Suprapubic skin (tissue), 4 donors: ENCODE measurements at regions not wholly inside any gene's neighbourhood (a gene's known extent, or its start where the extent isn't known, plus 50 kb on each side); places are given as distances from the start of the nearest gene placed in this dataset.

Experiments used
- DNase-seq, 2 donors: peaks; one replicate each; pipeline ENCODE4 v3.0.0-alpha.2; 2019; ENCODE audit warnings: low spot score in 2 of 2
- H3K27ac ChIP-seq: fragments of 200-600 bp; sonication (generic); one replicate; pipeline ENCODE4 v1.5.1; 2019
- H3K27me3 ChIP-seq: fragments of 200-600 bp; sonication (generic); one replicate; pipeline ENCODE4 v1.5.1; 2019
- H3K36me3 ChIP-seq: fragments of 200-600 bp; sonication (generic); one replicate; pipeline ENCODE4 v1.5.1; 2019
- H3K4me1 ChIP-seq: fragments of 200-600 bp; sonication (generic); one replicate; pipeline ENCODE4 v1.5.1; 2019
- H3K4me3 ChIP-seq: fragments of 200-600 bp; sonication (generic); one replicate; pipeline ENCODE4 v1.5.1; 2019; ENCODE audit warnings: mild to moderate bottlenecking
- H3K9me3 ChIP-seq: fragments of 200-600 bp; sonication (generic); one replicate; pipeline ENCODE4 v1.5.1; 2019
- CTCF ChIP-seq, 2 donors: fragments of 200-600 bp in 1 of 2; fragments of 450-650 bp in 1 of 2; sonication (generic) in 1 of 2; IDR thresholded peaks; one replicate each; pipeline ENCODE4 v1.5.1; 2016 to 2019; ENCODE audit warnings: antibody characterized with exemption in 2 of 2, mild to moderate bottlenecking in 1 of 2, moderate library complexity in 1 of 2
- EP300 ChIP-seq: sonication (generic); formaldehyde crosslinking; IDR thresholded peaks from one replicate; pipeline ENCODE4 v1.6.1; 2017; ENCODE audit warnings: antibody characterized with exemption
- POLR2A ChIP-seq, 2 donors: fragments of 450-650 bp; IDR thresholded peaks; one replicate each; pipeline ENCODE4 v1.6.1; 2017; ENCODE audit warnings: antibody characterized with exemption in 2 of 2, mild to moderate bottlenecking in 2 of 2, moderate library complexity in 2 of 2
- POLR2AphosphoS5 ChIP-seq, 3 donors: sonication (generic); formaldehyde crosslinking; IDR thresholded peaks; one replicate each; pipeline ENCODE4 v1.6.1; 2017; ENCODE audit warnings: antibody characterized with exemption in 3 of 3
- WGBS: methylation state at CpG from one replicate; pipeline ENCODE4 v1.1.5; 2018; 5-methylcytosine and 5-hydroxymethylcytosine counted together

- H3K27me3 ChIP-seq, result no peaks in the 10 kb centered on the region
- no peak overlapping the region for H3K4me3 ChIP-seq
- H3K36me3 ChIP-seq, result no peaks in the 10 kb centered on the region
- TF ChIP-seq CTCF (IDR thresholded peaks at IDR 0.05), result no peak
- TF ChIP-seq POLR2A (IDR thresholded peaks at IDR 0.05), result no peak
- no peak for TF ChIP-seq POLR2AphosphoS5 (IDR thresholded peaks at IDR 0.05)
- H3K4me1 ChIP-seq, result no peaks in the 10 kb centered on the region
- 79% methylated on average over 4 of the region's 4 CpGs for WGBS
- no peak for DNase-seq
- H3K9me3 ChIP-seq, result no peaks in the 10 kb centered on the region
- no peak overlapping the region for H3K27ac ChIP-seq
Measured at GRCh38 chr5:164360589-164360988, 855.2 kb downstream of the MAT2B start.

GRCh38 chr5:164361986-164362385, 856.6 kb downstream of the MAT2B start:
- DNase-seq, result no peak
- Histone ChIP-seq H3K4me1 (no peaks in the 10 kb centered on the region), H3K4me3 (no peak overlapping the region), H3K27me3 (no peaks in the 10 kb centered on the region), H3K9me3 (no peaks in the 10 kb centered on the region), H3K36me3 (no peaks in the 10 kb centered on the region), H3K27ac (no peak overlapping the region)
- TF ChIP-seq EP300 (no peak), CTCF (IDR thresholded peaks at IDR 0.05) (no peak), POLR2AphosphoS5 (IDR thresholded peaks at IDR 0.05) (no peak), POLR2A (IDR thresholded peaks at IDR 0.05) (no peak)
- WGBS, result 49% methylated on average over 5 of the region's 5 CpGs

- Histone ChIP-seq H3K4me3 (no peak overlapping the region), H3K9me3 (no peaks in the 10 kb centered on the region), H3K27me3 (no peaks in the 10 kb centered on the region), H3K27ac (no peak overlapping the region), H3K4me1 (no peaks in the 10 kb centered on the region), H3K36me3 (no peaks in the 10 kb centered on the region)
- TF ChIP-seq POLR2A (IDR thresholded peaks at IDR 0.05), result no peak
- TF ChIP-seq EP300, result no peak
- no peak for TF ChIP-seq CTCF (IDR thresholded peaks at IDR 0.05)
- TF ChIP-seq POLR2AphosphoS5 (IDR thresholded peaks at IDR 0.05), result no peak
- no peak for DNase-seq
Measured at GRCh38 chr5:164362835-164363234, 857.4 kb downstream of the MAT2B start.

- Histone ChIP-seq H3K9me3 (no peaks in the 10 kb centered on the region), H3K36me3 (no peaks in the 10 kb centered on the region), H3K4me1 (no peaks in the 10 kb centered on the region), H3K27ac (no peak overlapping the region), H3K27me3 (no peaks in the 10 kb centered on the region), H3K4me3 (no peak overlapping the region)
- TF ChIP-seq EP300 (no peak), POLR2A (IDR thresholded peaks at IDR 0.05) (no peak), CTCF (IDR thresholded peaks at IDR 0.05) (no peak), POLR2AphosphoS5 (IDR thresholded peaks at IDR 0.05) (no peak)
- DNase-seq, result no peak
- WGBS, result 74% methylated on average over 7 of the region's 7 CpGs
Measured at GRCh38 chr5:164364237-164365208, 859.1 kb downstream of the MAT2B start.

- WGBS, result 83% methylated on average over 4 of the region's 4 CpGs
- TF ChIP-seq CTCF (IDR thresholded peaks at IDR 0.05) (no peak), POLR2A (IDR thresholded peaks at IDR 0.05) (no peak), EP300 (no peak), POLR2AphosphoS5 (IDR thresholded peaks at IDR 0.05) (no peak)
- Histone ChIP-seq H3K36me3 (no peaks in the 10 kb centered on the region), H3K4me1 (no peaks in the 10 kb centered on the region), H3K27me3 (no peaks in the 10 kb centered on the region), H3K4me3 (no peak overlapping the region), H3K9me3 (no peaks in the 10 kb centered on the region), H3K27ac (no peak overlapping the region)
- DNase-seq, result no peak
Measured at GRCh38 chr5:164370841-164371240, 865.4 kb downstream of the MAT2B start.
